Neuronal stem cell (in vitro differentiated cells): ENCODE measurements at regions not wholly inside any gene's neighbourhood (a gene's known extent, or its start where the extent isn't known, plus 50 kb on each side); places are given as distances from the start of the nearest gene placed in this dataset.
"Not testable (repeated sequence)": the region's sequence is repeated elsewhere in the genome, so short reads cannot be mapped to it uniquely, and the experiment has no call there.

ENCODE experiments used
- DNase-seq: peaks from one replicate; pipeline ENCODE4 v3.0.0-alpha.2; 2013; ENCODE audit warnings: low spot score
- H2AFZ ChIP-seq: one replicate; pipeline ENCODE4 v1.6.1; 2013; ENCODE audit warnings: mild to moderate bottlenecking, low read length, inconsistent platforms
- H2AK5ac ChIP-seq: 2 replicates; pipeline ENCODE4 v1.6.1; 2013; ENCODE audit warnings: low read depth, mild to moderate bottlenecking, inconsistent platforms, low read length, moderate library complexity, mixed read lengths
- H2BK120ac ChIP-seq: 2 replicates; pipeline ENCODE4 v1.6.1; 2013; ENCODE audit warnings: low read depth, mild to moderate bottlenecking, inconsistent platforms, low read length, moderate library complexity, mixed read lengths
- H2BK12ac ChIP-seq: one replicate; pipeline ENCODE4 v1.6.1; 2013; ENCODE audit warnings: low read length, inconsistent platforms
- H2BK15ac ChIP-seq: 2 replicates; pipeline ENCODE4 v1.6.1; 2013; ENCODE audit warnings: mild to moderate bottlenecking, low read length, inconsistent platforms, mixed read lengths
- H2BK5ac ChIP-seq: one replicate; pipeline ENCODE4 v1.6.1; 2013; ENCODE audit warnings: inconsistent platforms, mild to moderate bottlenecking, low read length, moderate library complexity
- H3K14ac ChIP-seq: one replicate; pipeline ENCODE4 v1.6.1; 2013; ENCODE audit warnings: low read length, inconsistent platforms
- H3K18ac ChIP-seq: 2 replicates; pipeline ENCODE4 v1.6.1; 2013; ENCODE audit warnings: low read length, inconsistent platforms
- H3K23ac ChIP-seq: 2 replicates; pipeline ENCODE4 v1.6.1; 2013; ENCODE audit warnings: low read depth, mild to moderate bottlenecking, mixed read lengths, low read length, inconsistent platforms; ENCODE audit not compliant: poor library complexity
- H3K27ac ChIP-seq: replicated peaks from 3 replicates; pipeline ENCODE4 v1.5.1; 2013; ENCODE audit warnings: low read length, inconsistent platforms
- H3K27me3 ChIP-seq, 3 experiments: 2 replicates each; pipeline ENCODE4 v1.6.1; 2013; ENCODE audit warnings: low read length in 3 of 3, mild to moderate bottlenecking in 2 of 3, inconsistent platforms in 1 of 3, low read depth in 1 of 3, mixed read lengths in 1 of 3, moderate library complexity in 1 of 3; ENCODE audit not compliant: control insufficient read depth in 3 of 3, insufficient read depth in 3 of 3
- H3K36me3 ChIP-seq, 2 donors: replicated peaks in 1 of 2; 2 replicates each; pipeline ENCODE4 v1.6.1; 2013; ENCODE audit warnings: low read length in 2 of 2; ENCODE audit not compliant: control insufficient read depth in 2 of 2, insufficient read depth in 2 of 2
- H3K4ac ChIP-seq: 2 replicates; pipeline ENCODE4 v1.6.1; 2013; ENCODE audit warnings: inconsistent platforms, mild to moderate bottlenecking, low read length, moderate library complexity
- H3K4me1 ChIP-seq, 2 donors: 1 replicate in 1 of 2; 2 replicates in 1 of 2; pipeline ENCODE4 v1.6.1; 2013; ENCODE audit warnings: low read length in 2 of 2, low read depth in 1 of 2; ENCODE audit not compliant: control insufficient read depth in 2 of 2, insufficient read depth in 1 of 2
- H3K4me2 ChIP-seq: one replicate; pipeline ENCODE4 v1.6.1; 2013; ENCODE audit warnings: mild to moderate bottlenecking, low read length, inconsistent platforms; ENCODE audit not compliant: insufficient read depth, poor library complexity, severe bottlenecking
- H3K4me3 ChIP-seq, 2 donors: 2 replicates each; pipeline ENCODE4 v1.5.1; 2013; ENCODE audit warnings: low read length in 2 of 2, mild to moderate bottlenecking in 2 of 2, inconsistent platforms in 1 of 2, moderate library complexity in 1 of 2
- H3K79me1 ChIP-seq: one replicate; pipeline ENCODE4 v1.6.1; 2013; ENCODE audit warnings: low read depth, mild to moderate bottlenecking, inconsistent platforms, low read length, moderate library complexity
- H3K9ac ChIP-seq: one replicate; pipeline ENCODE4 v1.6.1; 2013; ENCODE audit warnings: mild to moderate bottlenecking, low read depth, low read length, inconsistent platforms; ENCODE audit not compliant: poor library complexity
- H3K9me3 ChIP-seq, 2 donors: replicated peaks in 1 of 2; 2 replicates each; pipeline versions ENCODE3 to v1.6.1; 2013; ENCODE audit warnings: low read length in 2 of 2, mild to moderate bottlenecking in 2 of 2, inconsistent platforms in 1 of 2, low read depth in 1 of 2, mixed read lengths in 1 of 2, moderate library complexity in 1 of 2; ENCODE audit not compliant: control insufficient read depth in 2 of 2, insufficient read depth in 1 of 2
- H4K8ac ChIP-seq: one replicate; pipeline ENCODE4 v1.6.1; 2013; ENCODE audit warnings: low read depth, mild to moderate bottlenecking, inconsistent platforms, low read length, moderate library complexity
- H4K91ac ChIP-seq: one replicate; pipeline ENCODE4 v1.6.1; 2013; ENCODE audit warnings: low read length, low read depth, mild to moderate bottlenecking, inconsistent platforms; ENCODE audit not compliant: poor library complexity
- WGBS, 2 donors: extraction: QIAGEN DNeasy Blood & Tissue Kit; methylation state at CpG; one replicate each; pipeline ENCODE4 v1.1.7; 2013; ENCODE audit warnings: missing lambda C conversion rate in 2 of 2, mixed read lengths in 1 of 2; ENCODE audit not compliant: insufficient read length in 2 of 2, insufficient replicate concordance in 1 of 2; ENCODE audit errors: extremely low coverage in 2 of 2; 5-methylcytosine and 5-hydroxymethylcytosine counted together

- peaks cover 3 to 15% of the 10 kb centered on the region in 2 donors for H3K4me1 ChIP-seq
- no peak overlapping the region for H3K4ac ChIP-seq
- H2AK5ac ChIP-seq, result no peak overlapping the region
- peaks cover 0 to 3% of the 10 kb centered on the region in 2 donors for H3K9me3 ChIP-seq
- H3K9ac ChIP-seq, result no peak overlapping the region
- no peak overlapping the region for H3K27ac ChIP-seq
- no peak overlapping the region for H3K4me3 ChIP-seq
- H2BK12ac ChIP-seq, result no peak overlapping the region
- no peak overlapping the region for H3K18ac ChIP-seq
- no peak overlapping the region for H2BK5ac ChIP-seq
- H3K79me1 ChIP-seq, result no peaks in the 10 kb centered on the region
- no CpG with 5 or more reads among the region's 6 CpGs for WGBS, 2 donors
- no peak overlapping the region for H3K4me2 ChIP-seq
- H3K27me3 ChIP-seq, result no peaks in the 10 kb centered on the region
- H3K36me3 ChIP-seq, result no peaks in the 10 kb centered on the region
- H2BK120ac ChIP-seq, result no peak overlapping the region
- no peak overlapping the region for H3K23ac ChIP-seq
- no peak overlapping the region for H4K8ac ChIP-seq
- no peak overlapping the region for H4K91ac ChIP-seq
- no peak overlapping the region for H3K14ac ChIP-seq
- H2BK15ac ChIP-seq, result no peak overlapping the region
- no peak overlapping the region for H2AFZ ChIP-seq
- no peak for DNase-seq
Observed at GRCh38 chr7:94706996-94707740, 51.2 kb upstream of the SGCE start.

DNA sequence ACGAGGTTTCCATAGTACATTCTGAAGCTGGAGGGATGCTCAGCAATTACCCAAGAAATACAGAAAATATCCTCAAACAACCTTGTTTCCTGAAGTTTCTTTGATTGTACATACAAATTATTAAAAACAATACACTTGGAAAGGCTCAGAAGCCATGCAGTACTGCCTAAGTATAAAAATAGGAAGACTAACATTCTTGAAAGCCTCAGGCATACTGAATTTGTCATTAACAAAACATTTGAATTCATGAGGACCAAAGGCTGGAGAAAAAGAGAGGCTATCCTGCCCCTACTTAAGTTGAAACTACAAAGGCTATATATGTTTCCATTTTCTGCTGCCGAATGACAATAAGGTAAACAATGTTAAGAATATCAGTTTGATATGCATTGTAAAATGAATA lies 54.3 kb upstream of the SGCE start:
- no peak overlapping the region for H4K8ac ChIP-seq
- H2BK120ac ChIP-seq, result no peak overlapping the region
- no peak overlapping the region for H3K4me3 ChIP-seq
- H2BK15ac ChIP-seq, result no peak overlapping the region
- H3K4me1 ChIP-seq, result peaks cover 0 to 3% of the 10 kb centered on the region in 2 donors
- H3K4me2 ChIP-seq, result no peak overlapping the region
- no peak overlapping the region for H2BK12ac ChIP-seq
- H3K9ac ChIP-seq, result no peak overlapping the region
- no peak overlapping the region for H2AK5ac ChIP-seq
- no peak overlapping the region for H4K91ac ChIP-seq
- H3K79me1 ChIP-seq, result no peaks in the 10 kb centered on the region
- WGBS, 2 donors, result no CpG with 5 or more reads among the region's 2 CpGs
- no peaks in the 10 kb centered on the region for H3K36me3 ChIP-seq
- H3K27ac ChIP-seq, result no peak overlapping the region
- H2AFZ ChIP-seq, result no peak overlapping the region
- no peak overlapping the region for H3K14ac ChIP-seq
- no peaks in the 10 kb centered on the region for H3K9me3 ChIP-seq
- no peak for DNase-seq
- no peaks in the 10 kb centered on the region for H3K27me3 ChIP-seq
- H3K23ac ChIP-seq, result no peak overlapping the region
- no peak overlapping the region for H2BK5ac ChIP-seq
- H3K18ac ChIP-seq, result no peak overlapping the region
- no peak overlapping the region for H3K4ac ChIP-seq

GRCh38 chr7:94722360-94722759 lies 66.4 kb upstream of the SGCE start:
- H2BK15ac ChIP-seq, H3K4me2 ChIP-seq, H2AFZ ChIP-seq, H2BK120ac ChIP-seq, H3K14ac ChIP-seq, H3K9me3 ChIP-seq, H3K4ac ChIP-seq, H3K18ac ChIP-seq, H4K91ac ChIP-seq, H3K27me3 ChIP-seq, H3K36me3 ChIP-seq, DNase-seq, H3K79me1 ChIP-seq, H3K4me3 ChIP-seq, H3K9ac ChIP-seq, H2BK5ac ChIP-seq, H2AK5ac ChIP-seq, H3K23ac ChIP-seq, H3K27ac ChIP-seq, H3K4me1 ChIP-seq, H4K8ac ChIP-seq, H2BK12ac ChIP-seq: not testable (repeated sequence)
- no CpG with 5 or more reads among the region's 8 CpGs for WGBS, 2 donors

DNA sequence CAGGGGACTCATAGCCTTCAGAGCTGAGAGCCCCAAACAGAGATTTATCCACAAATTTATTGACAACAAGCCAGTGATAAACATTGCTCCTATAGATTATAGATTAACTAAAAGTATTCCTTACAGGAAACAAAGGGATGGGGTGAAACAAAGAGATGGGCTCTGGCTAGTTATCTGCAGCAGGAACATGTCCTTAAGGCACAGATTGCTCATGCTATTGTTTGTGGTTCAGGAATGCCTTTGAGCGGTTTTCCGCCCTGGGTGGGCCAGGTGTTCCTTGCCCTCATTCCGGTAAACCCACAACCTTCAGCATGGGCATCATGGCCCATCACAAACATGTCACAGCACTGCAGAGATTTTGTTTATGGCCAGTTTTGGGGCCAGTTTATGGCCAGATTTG lies 73.0 kb upstream of the SGCE start:
- H3K4me1 ChIP-seq, H3K4me3 ChIP-seq, H2AK5ac ChIP-seq, H3K18ac ChIP-seq, H3K27me3 ChIP-seq, H3K4ac ChIP-seq, H3K27ac ChIP-seq, H2AFZ ChIP-seq, H3K23ac ChIP-seq, H3K4me2 ChIP-seq, H3K79me1 ChIP-seq, H3K9ac ChIP-seq, H2BK5ac ChIP-seq, H4K8ac ChIP-seq, H4K91ac ChIP-seq, H2BK120ac ChIP-seq, H2BK15ac ChIP-seq, H3K9me3 ChIP-seq, H3K14ac ChIP-seq, H2BK12ac ChIP-seq, DNase-seq, H3K36me3 ChIP-seq: not testable (repeated sequence)
- WGBS, 2 donors, result no CpG with 5 or more reads among the region's 3 CpGs
